HG02571 (cell line): ENCODE measurements at regions not wholly inside any gene's neighbourhood (a gene's known extent, or its start where the extent isn't known, plus 50 kb on each side); places are given as distances from the start of the nearest gene placed in this dataset.
"Not testable (repeated sequence)": the region's sequence is repeated elsewhere in the genome, so short reads cannot be mapped to it uniquely, and the experiment has no call there.

ENCODE experiments used
- ATAC-seq: cut with Tn5 transposase; IDR thresholded peaks from one replicate; pipeline ENCODE4 v1.9.1; 2021; ENCODE audit warnings: mild to moderate bottlenecking, moderate library complexity; ENCODE audit not compliant: unreplicated experiment

DNA sequence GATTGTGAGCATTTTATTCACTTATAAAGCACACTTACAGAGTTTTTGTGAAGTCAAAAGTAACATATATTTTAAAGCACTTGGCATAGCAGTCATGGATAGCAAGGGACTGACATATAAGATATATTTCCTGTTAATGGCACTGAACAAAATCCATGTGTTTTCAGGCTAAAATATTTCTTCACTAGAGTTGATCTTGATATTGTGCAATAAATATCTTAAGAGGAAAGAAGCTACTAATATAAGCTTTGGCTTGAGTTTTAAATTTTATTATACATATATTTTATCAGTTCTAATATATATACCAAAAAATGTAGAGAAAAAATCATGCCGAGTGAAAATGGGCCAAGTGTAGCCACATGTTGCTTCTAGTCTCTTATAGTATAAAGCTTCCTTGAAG, 189.7 kb upstream of the DPP10 start:
- no peak for ATAC-seq

GRCh38 chr2:114254875-114255274, 187.6 kb upstream of the DPP10 start:
- no peak for ATAC-seq

GRCh38 chr2:114259389-114259788, 183.1 kb upstream of the DPP10 start:
- no peak for ATAC-seq

DNA sequence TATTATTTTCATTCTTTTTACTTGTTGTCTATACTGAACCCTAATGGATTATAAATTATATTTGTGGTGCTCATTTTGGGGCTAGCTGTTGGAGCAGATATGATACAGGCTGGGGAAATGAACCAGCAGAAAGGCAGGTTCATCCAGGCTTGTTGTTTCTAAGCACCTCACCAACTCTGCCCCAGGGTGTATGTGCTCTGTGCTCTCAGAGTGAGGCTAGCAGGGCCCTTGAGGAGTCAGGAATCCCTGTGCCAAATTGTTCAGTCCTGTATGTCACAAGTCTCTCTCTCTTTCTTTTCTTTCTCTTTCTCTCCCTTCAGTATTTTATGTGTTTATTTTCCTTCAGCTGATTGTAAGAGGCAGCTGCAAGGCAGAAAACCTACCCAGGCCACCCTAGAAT, 181.1 kb upstream of the DPP10 start:
- no peak for ATAC-seq

DNA sequence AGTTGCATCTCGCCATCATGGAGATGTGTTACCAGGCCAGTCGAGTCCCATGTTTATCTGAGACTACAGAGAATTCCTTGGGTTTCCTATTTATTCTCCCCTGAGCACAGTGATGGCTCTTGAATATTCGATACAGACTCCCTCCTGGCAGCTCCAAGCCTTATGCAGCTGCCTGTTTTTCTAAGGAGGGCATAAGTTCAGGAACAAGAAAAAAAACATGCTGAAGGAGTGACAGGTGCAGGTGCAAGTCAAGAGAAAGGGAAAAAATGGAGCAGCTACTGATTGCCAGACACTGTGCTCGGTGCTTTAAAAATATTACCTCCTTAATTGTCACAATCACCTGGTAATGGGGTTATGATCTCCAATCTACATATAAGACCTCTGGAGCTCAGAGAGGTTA, 177.2 kb upstream of the DPP10 start:
- no peak for ATAC-seq

DNA sequence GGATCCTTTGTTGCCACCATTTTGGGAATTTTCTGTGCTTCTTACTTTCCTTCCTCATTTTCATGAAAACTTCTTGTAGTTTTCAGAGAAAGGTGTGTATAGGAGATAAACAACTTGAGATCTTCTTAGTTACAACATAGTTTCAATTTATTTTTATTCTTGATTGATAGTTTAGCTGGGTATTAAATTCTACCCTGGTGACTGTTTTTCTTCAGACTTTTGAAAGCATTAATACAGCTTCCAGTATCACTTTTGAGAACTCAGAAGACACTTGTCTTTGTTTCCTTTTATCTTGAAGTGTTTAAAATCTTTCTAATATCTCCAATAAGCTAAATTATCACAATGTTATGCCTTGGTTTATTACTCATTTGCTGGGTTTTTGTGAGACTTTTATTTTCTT, 167.5 kb upstream of the DPP10 start:
- ATAC-seq: no peak

DNA sequence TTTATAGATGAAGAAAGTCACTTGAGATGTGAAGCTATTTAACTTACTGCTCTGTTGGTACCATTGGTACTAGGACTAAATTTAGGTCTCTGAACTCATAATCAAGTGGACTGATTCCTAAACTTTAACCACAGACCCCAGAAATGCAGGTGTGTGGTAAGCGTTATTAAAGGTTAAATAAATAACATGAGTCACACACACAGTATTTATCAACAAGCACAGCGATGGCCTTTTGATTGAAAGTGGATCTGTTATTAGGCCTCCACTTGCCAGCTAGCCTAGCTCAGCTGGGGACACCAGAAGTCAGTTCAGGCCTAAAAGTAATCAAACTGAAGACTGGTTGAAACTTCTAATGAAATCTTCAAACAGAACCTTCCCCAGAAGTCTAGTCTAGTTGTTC, 161.3 kb upstream of the DPP10 start:
- no peak for ATAC-seq

DNA sequence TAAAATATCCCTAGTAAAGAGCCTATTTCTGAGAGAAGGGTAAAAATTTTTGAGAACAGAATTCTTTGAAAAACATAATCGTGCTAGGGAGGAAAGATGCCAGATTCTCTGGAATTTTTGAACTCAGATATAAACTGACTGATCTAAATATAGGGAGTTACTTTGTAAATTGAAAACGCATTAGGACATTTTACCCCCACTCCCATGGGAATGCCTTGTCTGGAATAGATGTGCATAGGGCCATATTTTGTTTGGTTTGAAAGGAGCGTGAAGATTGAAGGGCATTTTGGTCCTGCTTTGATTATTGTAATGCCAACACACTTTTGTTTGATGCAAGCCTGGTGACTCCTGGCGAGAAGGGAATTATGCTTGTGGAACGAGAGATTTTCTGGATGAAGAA, 158.7 kb upstream of the DPP10 start:
- ATAC-seq: no peak

- no peak for ATAC-seq
Observed at GRCh38 chr2:114286438-114286837, 156.0 kb upstream of the DPP10 start.

DNA sequence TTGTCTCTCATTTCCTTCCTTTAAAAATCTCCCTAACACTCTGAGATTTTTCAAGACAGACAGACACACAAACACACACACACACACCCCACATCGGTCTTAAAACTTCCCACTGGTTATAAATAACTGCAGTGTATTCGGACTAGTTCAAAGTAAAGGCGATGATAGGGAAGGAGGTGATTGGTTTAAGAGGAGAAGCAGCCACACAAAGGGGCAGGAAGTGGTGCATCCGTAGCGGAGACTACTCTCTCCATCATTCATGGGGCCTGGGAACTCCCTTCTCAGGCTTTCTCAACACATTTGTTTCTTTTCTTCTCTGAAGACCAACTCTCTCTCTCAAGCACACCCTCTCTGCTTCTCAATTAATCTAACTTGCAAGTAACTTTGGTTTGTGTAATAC, 149.1 kb upstream of the DPP10 start:
- no peak for ATAC-seq

- ATAC-seq: no peak
Observed at GRCh38 chr2:114294741-114295140, 147.7 kb upstream of the DPP10 start.

DNA sequence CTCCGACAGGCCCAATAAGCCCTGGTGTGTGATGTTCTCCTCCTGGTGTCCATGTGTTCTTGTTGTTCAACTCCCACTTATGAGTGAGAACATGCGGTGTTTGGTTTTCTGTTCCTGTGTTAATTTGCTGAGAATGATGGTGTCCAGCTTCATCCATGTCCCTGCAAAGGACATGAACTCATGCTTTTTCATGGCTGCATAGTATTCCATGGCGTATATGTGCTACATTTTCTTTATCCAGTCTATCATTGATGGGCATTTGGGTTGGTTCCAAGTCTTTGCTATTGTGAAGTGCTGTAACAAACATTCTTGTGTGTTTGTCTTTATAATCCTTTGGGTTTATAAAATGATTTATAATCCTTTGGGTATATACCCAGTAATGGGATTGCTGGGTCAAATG, 142.1 kb upstream of the DPP10 start:
- ATAC-seq: not testable (repeated sequence)

DNA sequence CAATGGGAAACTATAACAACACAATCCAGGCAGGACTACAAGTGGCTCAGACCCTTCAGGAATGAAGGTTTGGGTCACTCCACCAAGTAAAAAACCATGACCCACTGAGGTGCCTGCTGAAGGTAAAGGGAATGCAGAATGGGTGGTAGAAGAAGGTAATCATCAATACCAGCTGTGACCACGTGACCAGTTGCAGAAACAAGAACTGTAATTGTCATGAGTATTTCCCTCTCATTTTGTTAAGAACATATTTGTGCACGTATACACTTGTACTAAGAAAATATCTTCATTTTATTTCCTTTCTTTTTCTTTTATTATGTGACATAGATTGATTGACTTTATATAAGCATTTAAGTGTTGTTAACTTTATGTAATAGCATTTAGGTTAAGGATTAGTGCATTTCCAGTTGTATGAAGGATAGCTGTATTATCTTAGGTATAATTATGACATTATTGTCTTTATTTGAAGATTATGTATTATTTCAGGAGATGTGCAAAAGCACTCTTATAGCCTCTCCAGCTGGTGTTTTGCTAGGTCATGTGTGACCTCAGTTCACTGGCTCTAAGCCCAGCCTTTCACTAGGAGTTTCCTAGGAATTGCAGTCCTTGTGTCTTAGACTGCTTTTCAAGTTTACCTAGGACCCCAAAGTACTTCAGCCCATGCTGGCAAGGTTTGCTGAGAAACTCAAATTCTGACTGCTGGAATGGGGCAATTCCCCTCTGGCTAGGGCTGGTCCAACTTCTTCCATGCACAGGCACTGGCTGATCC, 125.7 kb upstream of the DPP10 start:
- ATAC-seq: no peak

GRCh38 chr2:114330594-114330993, 111.8 kb upstream of the DPP10 start:
- ATAC-seq: no peak

GRCh38 chr2:114331934-114332333, 110.5 kb upstream of the DPP10 start:
- ATAC-seq: no peak

- ATAC-seq: no peak
Observed at GRCh38 chr2:114345246-114345645, 97.2 kb upstream of the DPP10 start.

DNA sequence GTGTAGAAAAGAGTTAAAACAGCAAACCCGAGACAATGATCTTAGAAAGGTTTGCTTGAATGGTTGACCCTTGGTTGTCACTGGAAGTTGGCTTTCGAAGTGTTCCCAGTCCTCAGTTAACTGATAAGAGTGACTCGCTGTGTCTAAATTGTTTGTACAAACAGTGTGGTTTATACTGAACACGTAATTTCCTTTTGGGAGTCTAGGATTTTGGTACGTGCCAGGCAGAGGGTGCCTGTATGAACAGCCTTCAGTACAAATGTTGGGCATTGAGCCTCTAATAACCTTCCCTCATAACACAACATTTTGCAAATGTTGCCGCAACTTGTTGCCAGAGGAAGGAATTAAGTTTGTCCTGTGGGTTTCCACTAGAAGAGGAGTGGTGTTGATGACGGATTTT, 95.8 kb upstream of the DPP10 start:
- ATAC-seq: no peak

GRCh38 chr2:114350186-114350725, 92.2 kb upstream of the DPP10 start:
- no peak for ATAC-seq

- no peak for ATAC-seq
Observed at GRCh38 chr2:114352988-114353387, 89.5 kb upstream of the DPP10 start.

DNA sequence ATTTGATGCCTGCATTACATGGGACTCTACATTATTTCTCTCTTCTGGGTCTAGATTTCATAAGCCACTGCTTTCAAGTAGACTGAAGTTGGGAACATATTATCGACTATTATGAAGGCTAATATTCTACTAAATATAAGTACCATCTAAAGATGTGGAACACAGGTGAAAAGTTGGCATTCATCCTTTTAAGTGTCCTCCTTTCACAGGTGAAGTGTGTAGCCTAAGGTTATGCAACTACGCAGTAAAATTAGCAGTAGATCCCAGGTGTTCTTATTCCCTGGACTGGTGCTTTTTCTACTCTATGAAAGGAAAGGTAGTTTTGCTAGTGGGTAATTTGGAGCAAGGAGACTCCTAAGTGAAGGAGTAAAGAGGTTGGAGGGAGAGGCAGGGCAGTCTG, 88.2 kb upstream of the DPP10 start:
- ATAC-seq: no peak

- ATAC-seq: no peak
Observed at GRCh38 chr2:114368705-114369104, 73.7 kb upstream of the DPP10 start.

DNA sequence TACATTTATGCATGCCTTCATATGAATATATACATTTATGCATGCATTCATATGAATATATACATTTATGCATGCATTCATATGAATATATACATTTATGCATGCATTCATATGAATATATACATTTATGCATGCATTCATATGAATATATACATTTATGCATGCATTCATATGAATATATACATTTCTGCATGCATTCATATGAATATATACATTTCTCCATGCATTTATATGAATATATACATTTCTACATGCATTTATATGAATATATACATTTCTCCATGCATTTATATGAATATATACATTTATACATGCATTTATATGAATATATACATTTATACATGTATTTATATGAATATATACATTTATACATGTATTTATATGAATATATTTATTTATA, 70.7 kb upstream of the DPP10 start:
- not testable (repeated sequence) for ATAC-seq

GRCh38 chr2:114373591-114373990, 68.8 kb upstream of the DPP10 start:
- ATAC-seq: no peak
